ENCODE measurements at regions not wholly inside any gene's neighbourhood (a gene's known extent, or its start where the extent isn't known, plus 50 kb on each side); places are given as distances from the start of the nearest gene placed in this dataset.

- DNase-seq = no peak
Observed at GRCh38 chr11:71201936-71202597, 50.3 kb downstream of the SHANK2 start.

GRCh38 chr11:71201231-71201630 is 51.1 kb downstream of the SHANK2 start:
- no peak for DNase-seq

- no peak for DNase-seq
Observed at GRCh38 chr11:71200761-71201160, 51.6 kb downstream of the SHANK2 start.

GRCh38 chr11:71200172-71200716 is 52.1 kb downstream of the SHANK2 start:
- DNase-seq = no peak

GRCh38 chr11:71199226-71199820 is 53.1 kb downstream of the SHANK2 start:
- DNase-seq = no peak

GRCh38 chr11:71198823-71199165 is 53.6 kb downstream of the SHANK2 start:
- no peak for DNase-seq

- no peak for DNase-seq
Observed at GRCh38 chr11:71198141-71198822, 54.1 kb downstream of the SHANK2 start.

- no peak for DNase-seq
Observed at GRCh38 chr11:71197096-71197495, 55.3 kb downstream of the SHANK2 start.

- DNase-seq = no peak
Observed at GRCh38 chr11:71194710-71195109, 57.7 kb downstream of the SHANK2 start.

- DNase-seq = no peak
Observed at GRCh38 chr11:71193431-71193830, 58.9 kb downstream of the SHANK2 start.

- no peak for DNase-seq
Observed at GRCh38 chr11:71192629-71193028, 59.7 kb downstream of the SHANK2 start.

GRCh38 chr11:71191201-71191600 is 61.2 kb downstream of the SHANK2 start:
- no peak for DNase-seq

- no peak for DNase-seq
Observed at GRCh38 chr11:71190551-71190950, 61.8 kb downstream of the SHANK2 start.

GRCh38 chr11:71189768-71190315 is 62.5 kb downstream of the SHANK2 start:
- DNase-seq = no peak

GRCh38 chr11:71188886-71189767 is 63.2 kb downstream of the SHANK2 start:
- DNase-seq = no peak

- DNase-seq = no peak
Observed at GRCh38 chr11:71188073-71188472, 64.3 kb downstream of the SHANK2 start.

- DNase-seq = no peak
Observed at GRCh38 chr11:71186806-71187205, 65.6 kb downstream of the SHANK2 start.

GRCh38 chr11:71185411-71185810 is 67.0 kb downstream of the SHANK2 start:
- no peak for DNase-seq

- no peak for DNase-seq
Observed at GRCh38 chr11:71184421-71185210, 67.8 kb downstream of the SHANK2 start.

GRCh38 chr11:71183878-71184277 is 68.5 kb downstream of the SHANK2 start:
- no peak for DNase-seq

- DNase-seq = no peak
Observed at GRCh38 chr11:71182791-71183677, 69.3 kb downstream of the SHANK2 start.
